HepG2 (cell line): ENCODE measurements at regions not wholly inside any gene's neighbourhood (a gene's known extent, or its start where the extent isn't known, plus 50 kb on each side); places are given as distances from the start of the nearest gene placed in this dataset.

ENCODE experiments used
- AGO1 ChIP-seq: fragments of 200-400 bp; formaldehyde crosslinking; IDR thresholded peaks from 2 replicates; pipeline ENCODE4 v1.6.1; 2017; ENCODE audit warnings: mild to moderate bottlenecking, low read depth, low read length, moderate library complexity; ENCODE audit not compliant: poor library complexity, severe bottlenecking
- AKAP8 ChIP-seq: sonication (generic); formaldehyde crosslinking; IDR thresholded peaks from 2 replicates; pipeline ENCODE4 v1.5.1; 2020; ENCODE audit warnings: mild to moderate bottlenecking, missing genetic modification reagents
- IKZF1 ChIP-seq: fragments of 450-650 bp; IDR thresholded peaks from 2 replicates; pipeline ENCODE4 v1.7.1; 2016
- KAT2B ChIP-seq: fragments of 150-350 bp; IDR thresholded peaks from 2 replicates; pipeline ENCODE4 v1.6.1; 2014; ENCODE audit warnings: low read depth, low read length, borderline replicate concordance
- KDM3A ChIP-seq: IDR thresholded peaks from 2 replicates; pipeline ENCODE4 v1.6.1; 2018; ENCODE audit warnings: low read depth, missing compliant biosample characterization
- KDM5A ChIP-seq: fragments of 200-600 bp; sonication (generic); IDR thresholded peaks from 2 replicates; pipeline ENCODE4 v1.7.0; 2018; ENCODE audit warnings: antibody characterized with exemption, mild to moderate bottlenecking, low read length, borderline replicate concordance
- KLF16 ChIP-seq, 2 experiments: sonication (generic) in 1 of 2; formaldehyde crosslinking in 1 of 2; IDR thresholded peaks; 2 replicates each; pipeline versions ENCODE4 v1.6.1 to v1.8.0; 2016 to 2023; ENCODE audit warnings: missing genetic modification reagents in 2 of 2, missing compliant biosample characterization in 1 of 2
- PHF8 ChIP-seq: sonication (generic); formaldehyde crosslinking; IDR thresholded peaks from 2 replicates; pipeline ENCODE4 v1.5.0; 2020; ENCODE audit warnings: missing genetic modification reagents
- RCOR2 ChIP-seq: IDR thresholded peaks from 2 replicates; pipeline ENCODE4 v1.6.1; 2016; ENCODE audit warnings: missing biosample characterization, missing genetic modification reagents
- RFXAP ChIP-seq: sonication (generic); formaldehyde crosslinking; IDR thresholded peaks from 2 replicates; pipeline ENCODE4 v1.4.0; 2020; ENCODE audit warnings: missing genetic modification reagents, borderline replicate concordance
- STAG1 ChIP-seq: sonication (generic); formaldehyde crosslinking; IDR thresholded peaks from 2 replicates; pipeline ENCODE4 v1.4.0; 2020; ENCODE audit warnings: missing genetic modification reagents
- ZNF577 ChIP-seq: sonication (generic); formaldehyde crosslinking; IDR thresholded peaks from 2 replicates; pipeline ENCODE4 v1.4.0; 2020; ENCODE audit warnings: mild to moderate bottlenecking, low read depth, missing genetic modification reagents, borderline replicate concordance
- ZNF619 ChIP-seq: sonication (generic); formaldehyde crosslinking; IDR thresholded peaks from 2 replicates; pipeline ENCODE4 v1.4.0; 2020; ENCODE audit warnings: mild to moderate bottlenecking, missing genetic modification reagents
- ZNF720 ChIP-seq: sonication (generic); formaldehyde crosslinking; IDR thresholded peaks from 2 replicates; pipeline ENCODE4 v1.4.0; 2020; ENCODE audit warnings: missing genetic modification reagents
- TF ChIP-seq, protein P1 (sequence below): sonication (generic); formaldehyde crosslinking; IDR thresholded peaks from 2 replicates; pipeline ENCODE4 v1.4.0; 2020; ENCODE audit warnings: mild to moderate bottlenecking, missing genetic modification reagents
- TF ChIP-seq, protein P2 (sequence below): sonication (generic); formaldehyde crosslinking; IDR thresholded peaks from 2 replicates; pipeline ENCODE4 v1.4.0; 2020; ENCODE audit warnings: missing genetic modification reagents
- TF ChIP-seq, protein P3 (sequence below): sonication (generic); formaldehyde crosslinking; IDR thresholded peaks from 2 replicates; pipeline ENCODE4 v1.8.1; 2023; ENCODE audit warnings: mild to moderate bottlenecking, missing genetic modification reagents
- TF ChIP-seq, protein P4 (sequence below): sonication (generic); formaldehyde crosslinking; conservative IDR thresholded peaks from 2 replicates; pipeline ENCODE4 v1.8.0; 2022; ENCODE audit warnings: mild to moderate bottlenecking, moderate library complexity, missing genetic modification reagents
- TF ChIP-seq, protein P5 (sequence below): sonication (generic); formaldehyde crosslinking; conservative IDR thresholded peaks from 2 replicates; pipeline ENCODE4 v1.8.0; 2022; ENCODE audit warnings: missing genetic modification reagents

DNA sequence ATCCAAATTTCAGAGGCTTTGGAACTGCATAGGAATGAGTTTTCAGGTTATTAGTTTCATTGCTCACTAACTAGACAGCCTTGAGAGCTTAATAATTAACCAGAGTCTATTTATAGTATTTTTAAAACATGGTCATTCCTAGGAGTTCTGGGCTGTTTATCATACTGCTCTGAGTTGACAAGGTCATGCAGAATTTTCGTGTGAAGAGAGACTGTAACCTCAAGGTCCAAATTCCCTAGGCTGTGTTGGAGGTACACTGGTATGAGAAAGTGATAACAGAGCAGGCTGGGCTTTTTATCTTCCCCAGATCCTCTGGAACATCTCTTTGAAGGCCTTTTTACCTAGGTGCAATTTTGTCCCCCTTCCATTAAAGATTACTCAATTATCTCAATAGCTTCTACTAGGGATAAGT is 736.3 kb downstream of the LTN1 start (continued):
- TF ChIP-seq ZNF577 (CRISPR knock-in tag) (no peak), KDM5A (no peak), KAT2B (no peak), KDM3A (CRISPR knock-in tag) (0 out of 2 replicates have a peak, but pooled peaks have one; percentile 53), STAG1 (CRISPR knock-in tag) (peak; percentile 22; the same call in 1 of the 2 replicates), KLF16 (CRISPR knock-in tag; IDR thresholded peaks at IDR 0.05) (no peak), ZNF720 (CRISPR knock-in tag) (no peak), ZNF619 (CRISPR knock-in tag) (no peak), AKAP8 (no peak), AGO1 (no peak), RCOR2 (0 out of 2 replicates have a peak, but pooled peaks have one; percentile 60), PHF8 (CRISPR knock-in tag) (no peak), IKZF1 (no peak), RFXAP (CRISPR knock-in tag) (no peak)
- TF ChIP-seq, protein P1, sequence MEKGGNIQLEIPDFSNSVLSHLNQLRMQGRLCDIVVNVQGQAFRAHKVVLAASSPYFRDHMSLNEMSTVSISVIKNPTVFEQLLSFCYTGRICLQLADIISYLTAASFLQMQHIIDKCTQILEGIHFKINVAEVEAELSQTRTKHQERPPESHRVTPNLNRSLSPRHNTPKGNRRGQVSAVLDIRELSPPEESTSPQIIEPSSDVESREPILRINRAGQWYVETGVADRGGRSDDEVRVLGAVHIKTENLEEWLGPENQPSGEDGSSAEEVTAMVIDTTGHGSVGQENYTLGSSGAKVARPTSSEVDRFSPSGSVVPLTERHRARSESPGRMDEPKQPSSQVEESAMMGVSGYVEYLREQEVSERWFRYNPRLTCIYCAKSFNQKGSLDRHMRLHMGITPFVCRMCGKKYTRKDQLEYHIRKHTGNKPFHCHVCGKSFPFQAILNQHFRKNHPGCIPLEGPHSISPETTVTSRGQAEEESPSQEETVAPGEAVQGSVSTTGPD (CRISPR knock-in tag) = no peak
- TF ChIP-seq, protein P2, sequence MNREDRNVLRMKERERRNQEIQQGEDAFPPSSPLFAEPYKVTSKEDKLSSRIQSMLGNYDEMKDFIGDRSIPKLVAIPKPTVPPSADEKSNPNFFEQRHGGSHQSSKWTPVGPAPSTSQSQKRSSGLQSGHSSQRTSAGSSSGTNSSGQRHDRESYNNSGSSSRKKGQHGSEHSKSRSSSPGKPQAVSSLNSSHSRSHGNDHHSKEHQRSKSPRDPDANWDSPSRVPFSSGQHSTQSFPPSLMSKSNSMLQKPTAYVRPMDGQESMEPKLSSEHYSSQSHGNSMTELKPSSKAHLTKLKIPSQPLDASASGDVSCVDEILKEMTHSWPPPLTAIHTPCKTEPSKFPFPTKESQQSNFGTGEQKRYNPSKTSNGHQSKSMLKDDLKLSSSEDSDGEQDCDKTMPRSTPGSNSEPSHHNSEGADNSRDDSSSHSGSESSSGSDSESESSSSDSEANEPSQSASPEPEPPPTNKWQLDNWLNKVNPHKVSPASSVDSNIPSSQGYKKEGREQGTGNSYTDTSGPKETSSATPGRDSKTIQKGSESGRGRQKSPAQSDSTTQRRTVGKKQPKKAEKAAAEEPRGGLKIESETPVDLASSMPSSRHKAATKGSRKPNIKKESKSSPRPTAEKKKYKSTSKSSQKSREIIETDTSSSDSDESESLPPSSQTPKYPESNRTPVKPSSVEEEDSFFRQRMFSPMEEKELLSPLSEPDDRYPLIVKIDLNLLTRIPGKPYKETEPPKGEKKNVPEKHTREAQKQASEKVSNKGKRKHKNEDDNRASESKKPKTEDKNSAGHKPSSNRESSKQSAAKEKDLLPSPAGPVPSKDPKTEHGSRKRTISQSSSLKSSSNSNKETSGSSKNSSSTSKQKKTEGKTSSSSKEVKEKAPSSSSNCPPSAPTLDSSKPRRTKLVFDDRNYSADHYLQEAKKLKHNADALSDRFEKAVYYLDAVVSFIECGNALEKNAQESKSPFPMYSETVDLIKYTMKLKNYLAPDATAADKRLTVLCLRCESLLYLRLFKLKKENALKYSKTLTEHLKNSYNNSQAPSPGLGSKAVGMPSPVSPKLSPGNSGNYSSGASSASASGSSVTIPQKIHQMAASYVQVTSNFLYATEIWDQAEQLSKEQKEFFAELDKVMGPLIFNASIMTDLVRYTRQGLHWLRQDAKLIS (CRISPR knock-in tag) = no peak
- TF ChIP-seq, protein P3, sequence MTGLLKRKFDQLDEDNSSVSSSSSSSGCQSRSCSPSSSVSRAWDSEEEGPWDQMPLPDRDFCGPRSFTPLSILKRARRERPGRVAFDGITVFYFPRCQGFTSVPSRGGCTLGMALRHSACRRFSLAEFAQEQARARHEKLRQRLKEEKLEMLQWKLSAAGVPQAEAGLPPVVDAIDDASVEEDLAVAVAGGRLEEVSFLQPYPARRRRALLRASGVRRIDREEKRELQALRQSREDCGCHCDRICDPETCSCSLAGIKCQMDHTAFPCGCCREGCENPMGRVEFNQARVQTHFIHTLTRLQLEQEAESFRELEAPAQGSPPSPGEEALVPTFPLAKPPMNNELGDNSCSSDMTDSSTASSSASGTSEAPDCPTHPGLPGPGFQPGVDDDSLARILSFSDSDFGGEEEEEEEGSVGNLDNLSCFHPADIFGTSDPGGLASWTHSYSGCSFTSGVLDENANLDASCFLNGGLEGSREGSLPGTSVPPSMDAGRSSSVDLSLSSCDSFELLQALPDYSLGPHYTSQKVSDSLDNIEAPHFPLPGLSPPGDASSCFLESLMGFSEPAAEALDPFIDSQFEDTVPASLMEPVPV (CRISPR knock-in tag) = no peak
- TF ChIP-seq, protein P4, sequence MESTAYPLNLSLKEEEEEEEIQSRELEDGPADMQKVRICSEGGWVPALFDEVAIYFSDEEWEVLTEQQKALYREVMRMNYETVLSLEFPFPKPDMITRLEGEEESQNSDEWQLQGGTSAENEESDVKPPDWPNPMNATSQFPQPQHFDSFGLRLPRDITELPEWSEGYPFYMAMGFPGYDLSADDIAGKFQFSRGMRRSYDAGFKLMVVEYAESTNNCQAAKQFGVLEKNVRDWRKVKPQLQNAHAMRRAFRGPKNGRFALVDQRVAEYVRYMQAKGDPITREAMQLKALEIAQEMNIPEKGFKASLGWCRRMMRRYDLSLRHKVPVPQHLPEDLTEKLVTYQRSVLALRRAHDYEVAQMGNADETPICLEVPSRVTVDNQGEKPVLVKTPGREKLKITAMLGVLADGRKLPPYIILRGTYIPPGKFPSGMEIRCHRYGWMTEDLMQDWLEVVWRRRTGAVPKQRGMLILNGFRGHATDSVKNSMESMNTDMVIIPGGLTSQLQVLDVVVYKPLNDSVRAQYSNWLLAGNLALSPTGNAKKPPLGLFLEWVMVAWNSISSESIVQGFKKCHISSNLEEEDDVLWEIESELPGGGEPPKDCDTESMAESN (CRISPR knock-in tag) = no peak
- TF ChIP-seq, protein P5, sequence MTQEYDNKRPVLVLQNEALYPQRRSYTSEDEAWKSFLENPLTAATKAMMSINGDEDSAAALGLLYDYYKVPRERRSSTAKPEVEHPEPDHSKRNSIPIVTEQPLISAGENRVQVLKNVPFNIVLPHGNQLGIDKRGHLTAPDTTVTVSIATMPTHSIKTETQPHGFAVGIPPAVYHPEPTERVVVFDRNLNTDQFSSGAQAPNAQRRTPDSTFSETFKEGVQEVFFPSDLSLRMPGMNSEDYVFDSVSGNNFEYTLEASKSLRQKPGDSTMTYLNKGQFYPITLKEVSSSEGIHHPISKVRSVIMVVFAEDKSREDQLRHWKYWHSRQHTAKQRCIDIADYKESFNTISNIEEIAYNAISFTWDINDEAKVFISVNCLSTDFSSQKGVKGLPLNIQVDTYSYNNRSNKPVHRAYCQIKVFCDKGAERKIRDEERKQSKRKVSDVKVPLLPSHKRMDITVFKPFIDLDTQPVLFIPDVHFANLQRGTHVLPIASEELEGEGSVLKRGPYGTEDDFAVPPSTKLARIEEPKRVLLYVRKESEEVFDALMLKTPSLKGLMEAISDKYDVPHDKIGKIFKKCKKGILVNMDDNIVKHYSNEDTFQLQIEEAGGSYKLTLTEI (CRISPR knock-in tag) = no peak
